ENCODE measurements at regions not wholly inside any gene's neighbourhood (a gene's known extent, or its start where the extent isn't known, plus 50 kb on each side); places are given as distances from the start of the nearest gene placed in this dataset.

DNA sequence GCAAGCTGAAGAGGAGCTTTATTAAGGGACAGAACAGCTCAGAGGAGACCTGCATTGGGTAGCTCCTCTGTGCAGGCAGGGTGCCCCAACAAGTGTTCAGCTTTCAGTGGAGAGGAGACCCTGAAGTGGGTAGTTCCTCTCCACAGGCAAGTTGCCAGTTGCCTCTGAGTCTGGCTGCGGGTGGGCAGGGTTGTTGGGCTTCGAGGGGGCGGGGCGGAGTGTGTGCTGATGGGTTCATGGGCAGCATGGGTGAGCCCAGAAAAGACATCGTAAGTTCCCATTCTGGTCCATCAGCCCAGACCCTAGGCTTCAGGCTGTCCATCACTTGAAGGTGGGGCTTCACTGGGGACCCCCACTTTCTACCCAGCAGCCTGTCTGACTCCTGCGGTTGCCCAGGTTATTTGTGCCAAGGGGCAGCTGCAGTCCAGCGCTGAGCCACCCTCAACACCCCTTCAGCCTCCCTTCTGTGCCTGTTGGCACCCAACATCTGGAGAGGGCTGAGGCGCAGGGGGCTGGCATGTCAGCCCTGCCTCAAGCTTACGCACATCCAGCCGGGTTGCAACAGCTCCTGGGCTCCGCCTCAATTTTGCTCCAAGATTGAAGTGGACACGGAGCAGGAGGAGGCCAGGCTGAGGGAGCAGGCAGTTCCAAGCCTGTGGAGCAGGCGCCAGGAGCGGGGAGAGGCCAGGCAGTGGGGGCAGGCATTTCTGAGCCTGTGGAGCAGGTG, 350.5 kb upstream of the PCDH20 start:
- DNase-seq (ENCODE audit: low spot score, unreplicated experiment), result no peak
- H3K9me3 Mint-ChIP-seq (ENCODE audit: low read depth), result no peaks in the 10 kb centered on the region
- no peak overlapping the region for H3K27ac Mint-ChIP-seq
- TF ChIP-seq, protein P1, sequence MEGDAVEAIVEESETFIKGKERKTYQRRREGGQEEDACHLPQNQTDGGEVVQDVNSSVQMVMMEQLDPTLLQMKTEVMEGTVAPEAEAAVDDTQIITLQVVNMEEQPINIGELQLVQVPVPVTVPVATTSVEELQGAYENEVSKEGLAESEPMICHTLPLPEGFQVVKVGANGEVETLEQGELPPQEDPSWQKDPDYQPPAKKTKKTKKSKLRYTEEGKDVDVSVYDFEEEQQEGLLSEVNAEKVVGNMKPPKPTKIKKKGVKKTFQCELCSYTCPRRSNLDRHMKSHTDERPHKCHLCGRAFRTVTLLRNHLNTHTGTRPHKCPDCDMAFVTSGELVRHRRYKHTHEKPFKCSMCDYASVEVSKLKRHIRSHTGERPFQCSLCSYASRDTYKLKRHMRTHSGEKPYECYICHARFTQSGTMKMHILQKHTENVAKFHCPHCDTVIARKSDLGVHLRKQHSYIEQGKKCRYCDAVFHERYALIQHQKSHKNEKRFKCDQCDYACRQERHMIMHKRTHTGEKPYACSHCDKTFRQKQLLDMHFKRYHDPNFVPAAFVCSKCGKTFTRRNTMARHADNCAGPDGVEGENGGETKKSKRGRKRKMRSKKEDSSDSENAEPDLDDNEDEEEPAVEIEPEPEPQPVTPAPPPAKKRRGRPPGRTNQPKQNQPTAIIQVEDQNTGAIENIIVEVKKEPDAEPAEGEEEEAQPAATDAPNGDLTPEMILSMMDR (IDR thresholded peaks at IDR 0.05; ENCODE audit: unreplicated experiment), result no peak
- no peak overlapping the region for H3K4me3 Mint-ChIP-seq (ENCODE audit: low read depth)
- no peaks in the 10 kb centered on the region for H3K27me3 Mint-ChIP-seq
- H3K4me1 Mint-ChIP-seq (ENCODE audit: low read depth), result peaks cover 4% of the 10 kb centered on the region
- H3K36me3 Mint-ChIP-seq (ENCODE audit: insufficient read depth), result no peaks in the 10 kb centered on the region

DNA sequence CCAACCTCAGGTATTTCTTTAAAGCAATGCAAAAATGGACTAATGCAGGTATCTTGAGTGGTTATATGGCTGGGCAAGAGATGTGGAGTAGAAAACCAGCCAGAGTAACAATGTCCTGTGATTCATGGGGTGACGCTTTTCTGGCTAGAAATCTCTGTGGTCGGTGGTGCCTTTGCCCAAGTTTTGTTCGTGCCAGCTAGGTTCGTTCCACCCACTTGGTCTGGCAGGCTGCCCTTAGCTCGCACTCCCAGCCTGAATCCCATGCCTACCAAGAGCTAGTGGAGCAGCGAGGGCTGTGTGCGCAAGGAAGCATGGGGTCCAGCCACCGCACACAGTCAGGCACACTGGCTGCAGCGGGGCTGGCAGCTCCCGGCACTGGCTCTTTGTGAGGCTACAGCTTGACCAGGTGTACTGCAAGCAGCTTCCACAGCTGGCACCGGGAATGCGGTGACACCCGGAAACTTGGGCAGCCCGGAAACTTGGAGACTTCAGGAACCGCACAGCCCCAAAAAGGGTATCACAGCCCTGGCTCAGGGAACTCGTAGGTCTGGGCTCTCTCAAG, 349.6 kb upstream of the PCDH20 start:
- H3K27ac Mint-ChIP-seq, result no peak overlapping the region
- DNase-seq (ENCODE audit: low spot score, unreplicated experiment), result no peak
- no peaks in the 10 kb centered on the region for H3K9me3 Mint-ChIP-seq (ENCODE audit: low read depth)
- peaks cover 4% of the 10 kb centered on the region for H3K4me1 Mint-ChIP-seq (ENCODE audit: low read depth)
- no peaks in the 10 kb centered on the region for H3K36me3 Mint-ChIP-seq (ENCODE audit: insufficient read depth)
- TF ChIP-seq, protein P1 (IDR thresholded peaks at IDR 0.05; ENCODE audit: unreplicated experiment), result no peak
- H3K4me3 Mint-ChIP-seq (ENCODE audit: low read depth), result no peak overlapping the region
- H3K27me3 Mint-ChIP-seq, result no peaks in the 10 kb centered on the region

DNA sequence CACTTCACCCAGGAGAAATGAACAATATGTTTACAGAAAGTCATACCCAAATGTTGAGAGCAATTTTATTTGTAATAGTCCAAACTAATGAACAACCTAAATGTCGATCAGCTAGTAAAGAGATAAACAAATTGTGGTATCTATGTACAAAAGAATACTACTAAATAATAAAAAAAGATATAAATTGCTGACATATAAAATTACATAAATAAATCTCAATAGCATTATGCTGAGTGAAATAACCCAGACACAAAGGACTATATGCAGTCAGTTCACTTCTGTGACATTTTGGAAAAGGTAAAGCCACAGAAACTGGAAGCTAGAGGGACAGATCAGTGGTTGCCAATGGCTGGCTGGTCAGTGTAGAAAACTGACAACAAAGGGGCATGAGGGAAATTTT, 346.0 kb upstream of the PCDH20 start:
- TF ChIP-seq, protein P1 (IDR thresholded peaks at IDR 0.05; ENCODE audit: unreplicated experiment), result no peak
- Mint-ChIP-seq H3K9me3 (ENCODE audit: low read depth) (peaks cover 2% of the 10 kb centered on the region), H3K4me1 (ENCODE audit: low read depth) (peaks cover 4% of the 10 kb centered on the region), H3K4me3 (ENCODE audit: low read depth) (no peak overlapping the region), H3K27ac (no peak overlapping the region), H3K27me3 (no peaks in the 10 kb centered on the region), H3K36me3 (ENCODE audit: insufficient read depth) (no peaks in the 10 kb centered on the region)
- DNase-seq (ENCODE audit: low spot score, unreplicated experiment), result no peak

DNA sequence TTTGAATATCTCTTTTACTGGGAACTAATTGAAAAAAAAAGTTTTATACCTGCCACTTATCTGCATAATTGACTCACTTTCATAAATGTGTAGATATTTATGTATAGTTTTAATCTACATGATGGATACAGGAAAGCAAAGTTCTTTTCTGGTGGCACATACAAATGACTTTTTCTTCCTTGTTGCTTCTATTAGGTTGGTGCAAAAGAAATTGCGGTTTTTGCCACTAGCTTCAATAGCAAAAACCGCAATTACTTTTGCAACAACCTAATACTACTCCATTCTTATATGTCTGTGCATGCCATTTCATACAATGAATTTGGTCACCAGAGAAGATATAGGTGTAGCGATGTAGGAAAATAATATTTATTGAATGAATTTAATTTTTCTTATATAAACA, 344.5 kb upstream of the PCDH20 start:
- Mint-ChIP-seq H3K4me1 (ENCODE audit: low read depth) (peaks cover 4% of the 10 kb centered on the region), H3K9me3 (ENCODE audit: low read depth) (peaks cover 15% of the 10 kb centered on the region), H3K27ac (no peak overlapping the region), H3K36me3 (ENCODE audit: insufficient read depth) (no peaks in the 10 kb centered on the region), H3K4me3 (ENCODE audit: low read depth) (no peak overlapping the region), H3K27me3 (no peaks in the 10 kb centered on the region)
- no peak for DNase-seq (ENCODE audit: low spot score, unreplicated experiment)
- TF ChIP-seq, protein P1 (IDR thresholded peaks at IDR 0.05; ENCODE audit: unreplicated experiment), result no peak

DNA sequence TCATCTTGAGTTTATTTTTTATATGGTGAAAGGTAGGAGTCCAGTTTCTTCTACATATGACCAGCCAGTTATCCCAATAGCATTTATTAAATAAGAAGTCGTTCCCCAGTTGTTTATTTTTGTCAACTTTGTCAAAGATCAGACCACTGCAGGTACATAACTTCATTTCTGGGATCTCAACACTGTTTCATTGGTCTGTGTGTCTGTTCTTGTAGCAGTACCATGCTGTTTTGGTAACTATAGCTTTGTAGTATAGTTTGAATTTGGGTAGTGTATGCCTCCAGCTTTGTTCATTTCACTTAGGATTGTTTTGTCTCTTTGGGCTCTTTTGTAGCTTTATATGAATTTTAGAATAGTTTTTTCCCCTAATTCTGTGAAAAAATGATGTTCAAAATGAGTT, 340.4 kb upstream of the PCDH20 start:
- no peak overlapping the region for H3K27ac Mint-ChIP-seq
- no peaks in the 10 kb centered on the region for H3K4me1 Mint-ChIP-seq (ENCODE audit: low read depth)
- H3K4me3 Mint-ChIP-seq (ENCODE audit: low read depth), result no peak overlapping the region
- no peaks in the 10 kb centered on the region for H3K27me3 Mint-ChIP-seq
- TF ChIP-seq, protein P1 (IDR thresholded peaks at IDR 0.05; ENCODE audit: unreplicated experiment), result no peak
- no peaks in the 10 kb centered on the region for H3K36me3 Mint-ChIP-seq (ENCODE audit: insufficient read depth)
- no peak for DNase-seq (ENCODE audit: low spot score, unreplicated experiment)
- peaks cover 15% of the 10 kb centered on the region for H3K9me3 Mint-ChIP-seq (ENCODE audit: low read depth)
